PC-3 (cell line): ENCODE measurements at regions not wholly inside any gene's neighbourhood (a gene's known extent, or its start where the extent isn't known, plus 50 kb on each side); places are given as distances from the start of the nearest gene placed in this dataset.

Experiments
- CTCF ChIP-seq: fragments of 300-600 bp; sonication (generic); conservative IDR thresholded peaks from 2 replicates; pipeline ENCODE4 v1.5.1; 2017; ENCODE audit warnings: antibody characterized with exemption, low read depth, mild to moderate bottlenecking, low read length
- EZH2 ChIP-seq: fragments of 300-600 bp; sonication (generic); IDR thresholded peaks from one replicate; pipeline ENCODE4 v1.6.1; 2017; ENCODE audit warnings: antibody characterized with exemption, mild to moderate bottlenecking, low read length; ENCODE audit not compliant: unreplicated experiment
- EZH2phosphoT487 ChIP-seq: fragments of 300-600 bp; sonication (generic); IDR thresholded peaks from 2 replicates; pipeline ENCODE4 v1.6.1; 2018; ENCODE audit warnings: mild to moderate bottlenecking, antibody characterized with exemption, low read length, borderline replicate concordance

- TF ChIP-seq CTCF (no peak), EZH2 (no peak), EZH2phosphoT487 (no peak)
Measured at GRCh38 chr13:48167866-48168265, 65.1 kb upstream of the ITM2B start.
